PFSK-1 (cell line): ENCODE measurements at regions not wholly inside any gene's neighbourhood (a gene's known extent, or its start where the extent isn't known, plus 50 kb on each side); places are given as distances from the start of the nearest gene placed in this dataset.

Experiments
- FOXP2 ChIP-seq: optimal IDR thresholded peaks from 2 replicates; pipeline ENCODE3; 2011; ENCODE audit warnings: borderline replicate concordance, control low read depth, inconsistent platforms; ENCODE audit not compliant: insufficient read depth; ENCODE audit errors: extremely low read length, extremely low read depth
- POLR2AphosphoS5 ChIP-seq: IDR thresholded peaks from 2 replicates; pipeline ENCODE4 v1.6.1; 2012; ENCODE audit warnings: low read depth, mild to moderate bottlenecking, control low read depth, low read length, moderate library complexity
- REST ChIP-seq, 2 experiments: IDR thresholded peaks; 2 replicates each; pipeline versions ENCODE4 v1.6.1 to v1.8.0; 2011 to 2012; ENCODE audit warnings: low read depth in 2 of 2, low read length in 2 of 2, control low read depth in 1 of 2, inconsistent platforms in 1 of 2, mild to moderate bottlenecking in 1 of 2, moderate library complexity in 1 of 2; ENCODE audit not compliant: insufficient read depth in 1 of 2
- SIN3A ChIP-seq: IDR thresholded peaks from 2 replicates; pipeline ENCODE4 v1.6.1; 2012; ENCODE audit warnings: mild to moderate bottlenecking, low read length, moderate library complexity, borderline replicate concordance; ENCODE audit not compliant: insufficient read depth
- TAF1 ChIP-seq: IDR thresholded peaks from 2 replicates; pipeline ENCODE4 v1.6.1; 2012; ENCODE audit warnings: low read length, control low read depth, borderline replicate concordance; ENCODE audit not compliant: insufficient read depth

GRCh38 chr13:106744516-106744915, 176.6 kb upstream of the ARGLU1 start:
- TF ChIP-seq REST (IDR thresholded peaks at IDR 0.05; ENCODE audit: insufficient read depth in 1 of 2, low read depth in 2 of 2, low read length in 2 of 2): no peak
- TF ChIP-seq TAF1: no peak
- TF ChIP-seq POLR2AphosphoS5: no peak
- TF ChIP-seq FOXP2: no peak
- no peak for TF ChIP-seq SIN3A

GRCh38 chr13:106738186-106738678, 170.3 kb upstream of the ARGLU1 start:
- TF ChIP-seq REST (IDR thresholded peaks at IDR 0.05; ENCODE audit: insufficient read depth in 1 of 2, low read depth in 2 of 2, low read length in 2 of 2) (no peak), SIN3A (no peak), FOXP2 (no peak), POLR2AphosphoS5 (no peak), TAF1 (no peak)

GRCh38 chr13:106736941-106737340, 169.0 kb upstream of the ARGLU1 start:
- TF ChIP-seq REST (IDR thresholded peaks at IDR 0.05; ENCODE audit: insufficient read depth in 1 of 2, low read depth in 2 of 2, low read length in 2 of 2): no peak
- TF ChIP-seq POLR2AphosphoS5: no peak
- no peak for TF ChIP-seq SIN3A

DNA sequence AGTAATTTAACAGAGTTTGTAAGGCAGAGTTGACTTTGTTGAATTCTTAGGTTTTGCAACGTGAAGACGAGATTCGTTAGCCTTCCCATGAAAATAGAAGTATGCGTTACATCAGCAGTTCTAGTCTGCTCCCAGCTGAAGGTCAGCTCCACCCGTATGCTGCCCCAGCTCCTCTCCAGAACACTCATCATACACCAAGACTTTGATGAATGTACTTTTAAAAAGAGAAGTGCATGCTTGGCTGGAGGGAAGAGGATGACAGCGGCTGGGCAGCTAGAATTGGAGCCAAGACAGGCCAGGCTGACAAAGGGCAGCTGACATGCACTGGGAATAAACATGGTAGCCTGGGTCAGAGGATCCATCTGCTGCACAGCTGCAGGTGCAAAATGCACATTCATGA, 166.3 kb upstream of the ARGLU1 start:
- TF ChIP-seq REST (IDR thresholded peaks at IDR 0.05; ENCODE audit: insufficient read depth in 1 of 2, low read depth in 2 of 2, low read length in 2 of 2) (no peak), FOXP2 (no peak), TAF1 (no peak), POLR2AphosphoS5 (no peak), SIN3A (no peak)

GRCh38 chr13:106723036-106723435, 155.1 kb upstream of the ARGLU1 start:
- TF ChIP-seq POLR2AphosphoS5 (no peak), TAF1 (no peak), FOXP2 (no peak), REST (IDR thresholded peaks at IDR 0.05; ENCODE audit: insufficient read depth in 1 of 2, low read depth in 2 of 2, low read length in 2 of 2) (no peak), SIN3A (no peak)
